ENCODE measurements at regions not wholly inside any gene's neighbourhood (a gene's known extent, or its start where the extent isn't known, plus 50 kb on each side); places are given as distances from the start of the nearest gene placed in this dataset.

GRCh38 chr14:82855912-82856391 lies 1322.3 kb upstream of the SEL1L start:
- no peaks in the 10 kb centered on the region for H3K4me1 ChIP-seq (ENCODE audit: control insufficient read depth, extremely low read depth, insufficient read depth, low read length)
- H3K4me3 ChIP-seq (replicated peaks in 1 of 3; ENCODE audit: insufficient read depth in 1 of 3, low read depth in 1 of 3, low read length in 3 of 3): no peak overlapping the region
- dilution Hi-C loops (cut with MboI; ENCODE audit: extremely low pct_ligation_motif_present, low sequenced_read_pairs) (no loop called here), intact Hi-C loops (cut with micrococcal nuclease) (loop anchor here (5.0 kb wide), 1 partner anchor 606 kb away; no protein-coding TSS in a partner anchor)
- no peaks in the 10 kb centered on the region for H3K9me3 ChIP-seq (replicated peaks; ENCODE audit: control insufficient read depth, insufficient read depth, low read length)
- DNase-seq (ENCODE audit: low read depth, low spot score): peak; percentile 15
- no TSS peak for BruUV-seq (replicated peaks)
- no peaks in the 10 kb centered on the region for H3K27me3 ChIP-seq (ENCODE audit: control insufficient read depth in 2 of 2, insufficient read depth in 2 of 2, low read length in 2 of 2)
- H3K27ac ChIP-seq (ENCODE audit: insufficient read depth, low read depth, low read length): no peak overlapping the region
- no peaks in the 10 kb centered on the region for H4K20me1 ChIP-seq (replicated peaks; ENCODE audit: control insufficient read depth, extremely low read depth, insufficient read depth, low read length)
- CTCF ChIA-PET: no interaction called here
- no peaks in the 10 kb centered on the region for H3K36me3 ChIP-seq (ENCODE audit: control insufficient read depth in 2 of 2, extremely low read depth in 1 of 2, insufficient read depth in 2 of 2, low read length in 2 of 2)
- TF ChIP-seq GATA2 (IDR thresholded peaks at IDR 0.05; ENCODE audit: insufficient read depth, insufficient read length, low read depth, low read length) (no peak), JUN (IDR thresholded peaks at IDR 0.05; ENCODE audit: borderline replicate concordance, insufficient read depth, insufficient read length, low read depth) (no peak), POLR2AphosphoS5 (IDR thresholded peaks at IDR 0.05; ENCODE audit: insufficient read depth, low read depth, low read length) (no peak), FOS (IDR thresholded peaks at IDR 0.05; ENCODE audit: borderline replicate concordance, insufficient read depth, low read length) (no peak), CTCF (IDR thresholded peaks at IDR 0.05; ENCODE audit: extremely low read depth in 1 of 2, insufficient read depth in 1 of 2, low read depth in 1 of 2, low read length in 2 of 2) (no peak), MAX (IDR thresholded peaks at IDR 0.05; ENCODE audit: insufficient read depth, insufficient read length) (no peak), POLR2A (IDR thresholded peaks at IDR 0.05; ENCODE audit: low read depth, low read length) (no peak), EZH2 (IDR thresholded peaks at IDR 0.05; ENCODE audit: borderline replicate concordance, low read depth, low read length, severe bottlenecking) (no peak), MYC (IDR thresholded peaks at IDR 0.05; ENCODE audit: low read depth, low read length) (no peak)
- FAIRE-seq: no peak
- H2AFZ ChIP-seq (ENCODE audit: low read depth, low read length): no peak overlapping the region
- H3K4me2 ChIP-seq (ENCODE audit: insufficient read depth, low read length): no peak overlapping the region
- POLR2A ChIA-PET: no interaction called here
- H3K79me2 ChIP-seq (ENCODE audit: control insufficient read depth, insufficient read depth, low read length): no peaks in the 10 kb centered on the region
- no peaks in the 10 kb centered on the region for H3K9me1 ChIP-seq (replicated peaks; ENCODE audit: control insufficient read depth, extremely low read depth, insufficient read depth, low read length)
- H3K9ac ChIP-seq (replicated peaks; ENCODE audit: extremely low read depth, insufficient read depth, low read length): no peak overlapping the region
